Peyer's patch (tissue), 4 donors: ENCODE measurements at regions not wholly inside any gene's neighbourhood (a gene's known extent, or its start where the extent isn't known, plus 50 kb on each side); places are given as distances from the start of the nearest gene placed in this dataset.

ENCODE experiments used
- DNase-seq, 3 donors: peaks; one replicate each; pipeline ENCODE4 v3.0.0-alpha.2; 2017 to 2019
- H3K27ac ChIP-seq, 4 donors: fragments of 200-600 bp; sonication (generic); one replicate each; pipeline ENCODE4 v1.5.1; 2016 to 2019
- H3K27me3 ChIP-seq, 2 donors: fragments of 200-600 bp; sonication (generic); one replicate each; pipeline ENCODE4 v1.5.1; 2019
- H3K36me3 ChIP-seq, 3 donors: fragments of 200-600 bp; sonication (generic); one replicate each; pipeline ENCODE4 v1.5.1; 2016 to 2019
- H3K4me1 ChIP-seq, 4 donors: fragments of 200-600 bp; sonication (generic); one replicate each; pipeline ENCODE4 v1.5.1; 2016 to 2019
- H3K4me3 ChIP-seq, 4 donors: fragments of 200-600 bp; sonication (generic); 1 replicate in 3 of 4; 2 replicates in 1 of 4; pipeline ENCODE4 v1.5.1; 2016 to 2019; ENCODE audit warnings: mild to moderate bottlenecking in 1 of 4
- H3K9me3 ChIP-seq, 4 donors: fragments of 200-600 bp; sonication (generic); one replicate each; pipeline ENCODE4 v1.5.1; 2016 to 2019; ENCODE audit warnings: mild to moderate bottlenecking in 1 of 4
- POLR2A ChIP-seq, 2 donors: fragments of 450-650 bp; IDR thresholded peaks; one replicate each; pipeline ENCODE4 v1.5.1; 2017; ENCODE audit warnings: antibody characterized with exemption in 2 of 2, mild to moderate bottlenecking in 2 of 2, moderate library complexity in 2 of 2
- TF ChIP-seq, protein P1 (sequence below), 6 experiments: fragments of 450-650 bp in 4 of 6; fragments of 200-600 bp in 2 of 6; sonication (generic) in 1 of 6; IDR thresholded peaks; one replicate each; pipeline ENCODE4 v1.5.1; 2017 to 2019; ENCODE audit warnings: antibody characterized with exemption in 6 of 6, mild to moderate bottlenecking in 3 of 6, moderate library complexity in 1 of 6

DNA sequence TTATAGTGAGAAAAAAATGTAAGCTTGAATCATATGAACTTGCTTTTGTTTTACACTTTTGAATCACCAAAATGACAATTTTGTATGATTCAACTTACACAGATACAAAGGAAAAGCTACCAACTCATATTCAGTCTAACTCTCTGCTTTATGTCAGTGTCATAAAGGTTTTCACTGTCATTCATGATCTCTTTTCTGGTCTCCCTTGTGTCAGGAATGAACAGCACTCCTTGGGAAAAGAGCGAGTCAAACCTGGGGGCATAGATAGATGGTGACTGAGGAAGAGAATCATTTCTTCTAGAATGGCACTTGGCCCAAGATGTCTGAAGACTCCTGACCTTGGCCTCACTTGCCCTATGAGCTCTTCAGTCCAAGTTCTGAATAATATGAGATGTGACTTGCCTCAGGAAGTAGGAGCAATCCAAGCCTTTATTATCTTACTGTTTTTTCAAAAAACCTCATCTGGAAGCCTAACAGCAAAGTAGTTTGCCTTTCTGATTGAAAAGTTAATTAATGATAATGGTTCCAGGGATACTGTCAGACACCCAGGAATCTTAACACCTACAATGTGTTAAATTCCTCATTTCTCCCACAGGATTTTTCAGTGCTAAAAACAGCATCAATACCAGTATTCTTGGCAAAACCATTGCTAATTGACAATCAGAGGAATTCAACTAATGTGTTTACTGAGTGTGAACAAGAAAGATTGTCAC lies 270.0 kb upstream of the HSF2 start:
- Histone ChIP-seq H3K9me3 (no peaks in the 10 kb centered on the region), H3K4me3 (no peak overlapping the region), H3K27ac (no peak overlapping the region), H3K36me3 (no peaks in the 10 kb centered on the region), H3K4me1 (no peaks in the 10 kb centered on the region), H3K27me3 (no peaks in the 10 kb centered on the region)
- DNase-seq, result no peak
- TF ChIP-seq, protein P1, sequence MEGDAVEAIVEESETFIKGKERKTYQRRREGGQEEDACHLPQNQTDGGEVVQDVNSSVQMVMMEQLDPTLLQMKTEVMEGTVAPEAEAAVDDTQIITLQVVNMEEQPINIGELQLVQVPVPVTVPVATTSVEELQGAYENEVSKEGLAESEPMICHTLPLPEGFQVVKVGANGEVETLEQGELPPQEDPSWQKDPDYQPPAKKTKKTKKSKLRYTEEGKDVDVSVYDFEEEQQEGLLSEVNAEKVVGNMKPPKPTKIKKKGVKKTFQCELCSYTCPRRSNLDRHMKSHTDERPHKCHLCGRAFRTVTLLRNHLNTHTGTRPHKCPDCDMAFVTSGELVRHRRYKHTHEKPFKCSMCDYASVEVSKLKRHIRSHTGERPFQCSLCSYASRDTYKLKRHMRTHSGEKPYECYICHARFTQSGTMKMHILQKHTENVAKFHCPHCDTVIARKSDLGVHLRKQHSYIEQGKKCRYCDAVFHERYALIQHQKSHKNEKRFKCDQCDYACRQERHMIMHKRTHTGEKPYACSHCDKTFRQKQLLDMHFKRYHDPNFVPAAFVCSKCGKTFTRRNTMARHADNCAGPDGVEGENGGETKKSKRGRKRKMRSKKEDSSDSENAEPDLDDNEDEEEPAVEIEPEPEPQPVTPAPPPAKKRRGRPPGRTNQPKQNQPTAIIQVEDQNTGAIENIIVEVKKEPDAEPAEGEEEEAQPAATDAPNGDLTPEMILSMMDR (IDR thresholded peaks at IDR 0.05), result no peak
- TF ChIP-seq POLR2A (IDR thresholded peaks at IDR 0.05), result no peak

DNA sequence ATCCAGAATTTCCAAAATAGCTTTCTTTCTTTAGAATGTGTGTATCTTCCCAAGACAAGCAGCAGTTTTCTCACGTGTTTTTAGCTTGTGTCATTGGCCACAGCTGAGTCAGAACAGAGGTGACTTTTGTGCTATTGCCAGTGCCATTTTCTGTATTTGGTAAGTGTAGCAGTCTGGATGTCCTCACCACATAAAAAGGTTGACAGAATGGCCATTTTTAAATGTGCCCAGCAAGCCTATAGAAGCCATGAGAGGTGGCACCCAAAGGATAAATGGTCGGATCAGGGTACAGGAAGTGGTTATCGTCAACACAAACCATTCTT lies 269.5 kb upstream of the HSF2 start:
- no peak overlapping the region for H3K4me3 ChIP-seq
- no peak overlapping the region for H3K27ac ChIP-seq
- H3K4me1 ChIP-seq, result no peaks in the 10 kb centered on the region
- no peaks in the 10 kb centered on the region for H3K9me3 ChIP-seq
- DNase-seq, result no peak
- H3K36me3 ChIP-seq, result no peaks in the 10 kb centered on the region
- H3K27me3 ChIP-seq, result no peaks in the 10 kb centered on the region
- TF ChIP-seq POLR2A (IDR thresholded peaks at IDR 0.05), result no peak
- TF ChIP-seq, protein P1 (IDR thresholded peaks at IDR 0.05), result no peak

DNA sequence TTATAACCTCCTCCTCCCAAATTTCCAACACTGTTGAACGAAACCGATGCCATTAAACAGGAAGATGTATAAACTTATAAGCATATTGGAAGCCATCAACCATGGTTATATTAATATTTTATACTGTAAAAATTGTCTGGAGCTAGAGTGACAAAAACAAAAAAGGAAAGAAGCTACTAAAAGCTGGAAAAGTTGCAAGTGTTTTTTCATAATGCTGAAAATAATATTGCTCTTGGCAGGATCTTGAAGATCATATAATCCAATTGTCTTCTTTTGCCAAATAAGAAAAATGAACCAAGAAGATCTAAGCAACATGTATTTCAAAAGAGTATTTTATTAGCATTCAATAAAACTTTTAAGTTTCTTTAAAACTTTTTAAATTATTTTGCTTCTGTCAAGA lies 268.9 kb upstream of the HSF2 start:
- TF ChIP-seq, protein P1 (IDR thresholded peaks at IDR 0.05), result no peak
- no peak for TF ChIP-seq POLR2A (IDR thresholded peaks at IDR 0.05)

DNA sequence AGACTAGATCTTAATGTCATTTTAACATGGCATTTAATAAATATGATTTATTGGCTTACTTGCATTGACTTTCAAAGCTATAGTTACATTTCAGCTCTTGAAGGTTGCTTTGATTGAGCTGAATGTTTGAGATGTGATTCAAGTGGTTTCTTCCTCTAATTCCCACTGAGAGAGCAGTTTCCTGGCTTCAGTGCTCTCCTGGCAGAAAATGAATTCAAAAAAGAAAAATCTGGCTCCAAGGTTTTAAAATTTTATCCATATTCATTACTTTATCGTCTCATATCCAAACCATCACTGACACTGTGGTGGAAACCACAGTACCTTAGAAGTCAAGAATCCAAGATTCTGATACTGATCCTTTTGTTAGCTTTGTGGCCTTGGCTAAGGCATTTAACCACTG lies 263.1 kb upstream of the HSF2 start:
- Histone ChIP-seq H3K27me3 (no peaks in the 10 kb centered on the region), H3K4me3 (no peak overlapping the region), H3K9me3 (no peaks in the 10 kb centered on the region), H3K4me1 (no peaks in the 10 kb centered on the region), H3K36me3 (no peaks in the 10 kb centered on the region), H3K27ac (no peak overlapping the region)
- DNase-seq, result no peak
- TF ChIP-seq, protein P1 (IDR thresholded peaks at IDR 0.05), result no peak
- no peak for TF ChIP-seq POLR2A (IDR thresholded peaks at IDR 0.05)

More for the DNA sequence above, 268.9 kb upstream of the HSF2 start:
- no peaks in the 10 kb centered on the region for H3K27me3 ChIP-seq
- H3K4me1 ChIP-seq, result no peaks in the 10 kb centered on the region
- no peak for DNase-seq
- no peaks in the 10 kb centered on the region for H3K9me3 ChIP-seq
- no peaks in the 10 kb centered on the region for H3K36me3 ChIP-seq
- H3K27ac ChIP-seq, result no peak overlapping the region
- no peak overlapping the region for H3K4me3 ChIP-seq

DNA sequence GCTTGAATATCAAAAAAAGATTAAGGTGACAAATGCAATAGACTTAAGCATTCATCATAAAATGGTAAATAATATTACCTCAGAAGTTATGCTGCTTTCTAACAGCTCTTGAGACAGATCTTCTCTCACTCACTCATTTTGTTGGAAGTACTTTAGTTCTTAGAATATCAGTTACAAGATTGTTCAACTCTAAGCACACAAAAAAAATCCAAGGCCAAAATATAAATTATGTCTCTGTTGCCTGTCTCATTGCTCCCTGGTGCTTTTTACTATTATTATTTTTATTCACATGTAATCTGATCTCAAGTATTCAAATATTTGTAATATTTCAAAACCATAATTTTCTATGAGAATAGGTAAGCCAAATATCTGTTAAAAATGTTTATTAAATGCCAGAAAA lies 259.4 kb upstream of the HSF2 start:
- no peaks in the 10 kb centered on the region for H3K4me1 ChIP-seq
- no peak for DNase-seq
- no peak overlapping the region for H3K27ac ChIP-seq
- no peaks in the 10 kb centered on the region for H3K27me3 ChIP-seq
- H3K4me3 ChIP-seq, result no peak overlapping the region
- TF ChIP-seq, protein P1 (IDR thresholded peaks at IDR 0.05), result no peak
- no peak for TF ChIP-seq POLR2A (IDR thresholded peaks at IDR 0.05)
- H3K36me3 ChIP-seq, result no peaks in the 10 kb centered on the region
- no peaks in the 10 kb centered on the region for H3K9me3 ChIP-seq

DNA sequence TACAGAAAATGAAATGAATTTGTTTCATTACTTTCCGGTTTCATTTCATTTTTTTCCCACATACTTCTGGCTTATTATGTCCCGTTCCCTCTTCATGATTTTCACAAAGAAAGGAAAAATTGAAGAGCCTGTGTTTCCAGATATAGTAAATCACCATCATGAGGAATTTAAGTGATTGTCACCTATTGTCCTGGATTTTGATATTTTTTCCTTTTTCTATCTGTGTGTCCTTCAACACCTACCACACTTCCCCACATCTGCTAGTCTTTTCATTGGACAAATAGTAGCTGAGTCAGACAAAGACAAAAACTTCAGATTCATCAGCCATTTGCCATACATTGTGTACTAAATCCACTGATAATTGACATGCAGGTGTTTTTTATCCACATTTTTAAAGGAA lies 258.2 kb upstream of the HSF2 start:
- H3K27me3 ChIP-seq, result no peaks in the 10 kb centered on the region
- H3K9me3 ChIP-seq, result no peaks in the 10 kb centered on the region
- no peak for DNase-seq
- no peak overlapping the region for H3K27ac ChIP-seq
- H3K36me3 ChIP-seq, result no peaks in the 10 kb centered on the region
- H3K4me3 ChIP-seq, result no peak overlapping the region
- no peaks in the 10 kb centered on the region for H3K4me1 ChIP-seq
- TF ChIP-seq, protein P1 (IDR thresholded peaks at IDR 0.05), result no peak
